NCI-H146 treated with DMSO at 0.1 percent for 48 hours (cell line): ENCODE measurements at regions not wholly inside any gene's neighbourhood (a gene's known extent, or its start where the extent isn't known, plus 50 kb on each side); places are given as distances from the start of the nearest gene placed in this dataset.

ENCODE experiments used
- DNase-seq: peaks from one replicate; lab custom pipeline; 2025; ENCODE audit not compliant: unreplicated experiment; lab: John Stamatoyannopoulos, UW

GRCh38 chr18:71797554-71797953 is 746.6 kb downstream of the CBLN2 start:
- DNase-seq, result no peak

- DNase-seq, result no peak
These were observed 759.4 kb downstream of the CBLN2 start for GRCh38 chr18:71784777-71785176.

- no peak for DNase-seq
These were observed 783.6 kb downstream of the CBLN2 start for GRCh38 chr18:71760541-71760940.

- no peak for DNase-seq
These were observed 789.9 kb downstream of the CBLN2 start for GRCh38 chr18:71754246-71754645.

- DNase-seq, result no peak
These were observed 800.5 kb downstream of the CBLN2 start for GRCh38 chr18:71743634-71744033.

GRCh38 chr18:71729611-71730010 is 814.5 kb downstream of the CBLN2 start:
- no peak for DNase-seq

- DNase-seq, result no peak
These were observed 816.2 kb downstream of the CBLN2 start for GRCh38 chr18:71727909-71728308.

- no peak for DNase-seq
These were observed 818.9 kb downstream of the CBLN2 start for GRCh38 chr18:71725256-71725655.

GRCh38 chr18:71707985-71708500 is 836.1 kb downstream of the CBLN2 start:
- DNase-seq, result no peak

- no peak for DNase-seq
These were observed 836.7 kb downstream of the CBLN2 start for GRCh38 chr18:71707400-71707799.

- no peak for DNase-seq
These were observed 854.6 kb downstream of the CBLN2 start for GRCh38 chr18:71689416-71690160.

GRCh38 chr18:71682591-71682990 is 861.6 kb downstream of the CBLN2 start:
- peak; percentile 87 for DNase-seq

GRCh38 chr18:71678144-71678543 is 866.0 kb downstream of the CBLN2 start:
- no peak for DNase-seq

GRCh38 chr18:71673954-71674353 is 870.2 kb downstream of the CBLN2 start:
- DNase-seq, result no peak

- no peak for DNase-seq
These were observed 870.6 kb downstream of the CBLN2 start for GRCh38 chr18:71673498-71673897.

- DNase-seq, result no peak
These were observed 877.7 kb downstream of the CBLN2 start for GRCh38 chr18:71666481-71666880.

GRCh38 chr18:71665131-71665530 is 879.0 kb downstream of the CBLN2 start:
- DNase-seq, result no peak

- DNase-seq, result no peak
These were observed 900.3 kb downstream of the CBLN2 start for GRCh38 chr18:71643822-71644221.

GRCh38 chr18:71630696-71631095 is 913.4 kb downstream of the CBLN2 start:
- no peak for DNase-seq

- peak; percentile 21 for DNase-seq
These were observed 918.5 kb downstream of the CBLN2 start for GRCh38 chr18:71625556-71626090.

GRCh38 chr18:71598374-71598773 is 945.8 kb downstream of the CBLN2 start:
- DNase-seq, result peak; percentile 86

GRCh38 chr18:71597219-71597618 is 946.9 kb downstream of the CBLN2 start:
- DNase-seq, result no peak

GRCh38 chr18:71583252-71583651 is 960.9 kb downstream of the CBLN2 start:
- no peak for DNase-seq
